HCT116 (cell line): ENCODE measurements at regions not wholly inside any gene's neighbourhood (a gene's known extent, or its start where the extent isn't known, plus 50 kb on each side); places are given as distances from the start of the nearest gene placed in this dataset.

Experiments used
- ATAC-seq: fragments of 200-7000 bp; cut with Tn5 transposase; 2 replicates; pipeline ENCODE4 v1.9.1; 2020; ENCODE audit warnings: mild to moderate bottlenecking, moderate library complexity
- BruUV-seq: library from RNA; stranded (reverse); fragments of 400-500 nt; replicated peaks from 2 replicates; lab custom pipeline; 2021; lab: Mats Ljungman, UMichigan
- CTCF ChIA-PET: fragments of 300-600 bp; sonication (Branson Sonifier 250); formaldehyde crosslinking; loops from one replicate; lab custom pipeline; 2021; ENCODE audit warnings: antibody characterized with exemption; lab: Charles Lee
- POLR2A ChIA-PET: fragments of 300-600, 350-600 bp; sonication (Branson Sonifier 250); formaldehyde crosslinking; loops from one replicate; lab custom pipeline; 2021; ENCODE audit warnings: antibody characterized with exemption; lab: Charles Lee
- RAD21 ChIA-PET, 2 experiments: fragments of 300-600 bp; sonication (Branson Sonifier 250); formaldehyde crosslinking; loops; one replicate each; lab custom pipeline; 2023; ENCODE audit warnings: low total read pairs in 2 of 2; ENCODE audit not compliant: uncharacterized antibody in 2 of 2, unreplicated experiment in 2 of 2, low non-redundant PET in 1 of 2; lab: Charles Lee
- DNase-seq: peaks from one replicate; pipeline ENCODE4 v3.0.0-alpha.2; 2010; ENCODE audit warnings: low read depth, low spot score
- H2AFZ ChIP-seq: fragments of 200-600 bp; shearing (Covaris generic), sonication (generic); 2 replicates; pipeline ENCODE4 v1.6.1; 2017; ENCODE audit warnings: low read depth, mixed run types, mixed read lengths, antibody characterized with exemption, low read length; ENCODE audit not compliant: poor library complexity, severe bottlenecking
- H3K27ac ChIP-seq: 2 replicates; pipeline ENCODE4 v1.5.1; 2012; ENCODE audit warnings: low read depth, low read length
- H3K27me3 ChIP-seq: fragments of 200-600 bp; sonication (generic); 2 replicates; pipeline ENCODE4 v1.6.1; 2016; ENCODE audit warnings: mixed run types, low read length, mixed read lengths; ENCODE audit not compliant: insufficient read depth
- H3K36me3 ChIP-seq, 2 experiments: fragments of 200-500 bp in 1 of 2; fragments of 200-600 bp in 1 of 2; sonication (Bioruptor generic) in 1 of 2; sonication (generic) in 1 of 2; 2 replicates each; pipeline versions ENCODE4 v1.5.1 to v1.6.1; 2014 to 2016; ENCODE audit warnings: low read length in 2 of 2, inconsistent platforms in 1 of 2, mixed read lengths in 1 of 2, mixed run types in 1 of 2; ENCODE audit not compliant: insufficient read depth in 2 of 2, control insufficient read depth in 1 of 2
- H3K4me1 ChIP-seq, 2 experiments: fragments of 200-600 bp in 1 of 2; sonication (generic) in 1 of 2; 2 replicates each; pipeline versions ENCODE4 v1.5.1 to v1.6.1; 2012 to 2017; ENCODE audit warnings: low read length in 2 of 2, inconsistent platforms in 1 of 2, mild to moderate bottlenecking in 1 of 2, mixed read lengths in 1 of 2, mixed run types in 1 of 2, moderate library complexity in 1 of 2; ENCODE audit not compliant: insufficient read depth in 2 of 2, control insufficient read depth in 1 of 2
- H3K4me2 ChIP-seq: fragments of 200-600 bp; sonication (generic); 2 replicates; pipeline ENCODE4 v1.6.1; 2017; ENCODE audit warnings: mixed run types, low read length, mixed read lengths
- H3K4me3 ChIP-seq, 2 experiments: fragments of 200-600 bp in 1 of 2; sonication (generic) in 1 of 2; replicated peaks in 1 of 2; 2 replicates each; pipeline ENCODE4 v1.5.1; 2011 to 2016; ENCODE audit warnings: low read length in 2 of 2, control low read depth in 1 of 2, low read depth in 1 of 2, mild to moderate bottlenecking in 1 of 2, mixed read lengths in 1 of 2, mixed run types in 1 of 2
- H3K79me2 ChIP-seq: fragments of 200-600 bp; sonication (generic); 2 replicates; pipeline ENCODE4 v1.6.1; 2017; ENCODE audit warnings: mild to moderate bottlenecking, mixed run types, low read length, moderate library complexity, mixed read lengths; ENCODE audit not compliant: insufficient read depth
- H3K9ac ChIP-seq: fragments of 200-600 bp; sonication (generic); 2 replicates; pipeline ENCODE4 v1.6.1; 2016; ENCODE audit warnings: low read length, mixed read lengths
- H3K9me2 ChIP-seq: fragments of 200-600 bp; sonication (generic), shearing (Covaris generic); 2 replicates; pipeline ENCODE4 v1.6.1; 2017; ENCODE audit warnings: mixed run types, mild to moderate bottlenecking, moderate library complexity; ENCODE audit not compliant: insufficient read depth
- H3K9me3 ChIP-seq, 2 experiments: fragments of 200-500 bp in 1 of 2; fragments of 200-600 bp in 1 of 2; sonication (Bioruptor generic) in 1 of 2; sonication (generic) in 1 of 2; 2 replicates each; pipeline ENCODE4 v1.6.1; 2014 to 2017; ENCODE audit warnings: low read length in 2 of 2, mixed read lengths in 2 of 2, inconsistent platforms in 1 of 2, low read depth in 1 of 2, mild to moderate bottlenecking in 1 of 2, mixed run types in 1 of 2, moderate library complexity in 1 of 2; ENCODE audit not compliant: control insufficient read depth in 1 of 2, insufficient read depth in 1 of 2
- H4K20me1 ChIP-seq: fragments of 200-600 bp; sonication (generic), shearing (Covaris generic); 2 replicates; pipeline ENCODE4 v1.6.1; 2017; ENCODE audit warnings: mixed run types, mild to moderate bottlenecking, moderate library complexity; ENCODE audit not compliant: insufficient read depth
- CBX3 ChIP-seq: IDR thresholded peaks from 2 replicates; pipeline ENCODE4 v1.6.1; 2012; ENCODE audit warnings: low read depth
- CEBPB ChIP-seq: IDR thresholded peaks from 2 replicates; pipeline ENCODE4 v1.6.1; 2012; ENCODE audit warnings: low read depth
- EGR1 ChIP-seq: IDR thresholded peaks from 2 replicates; pipeline ENCODE4 v1.6.1; 2012; ENCODE audit warnings: low read depth
- ELF1 ChIP-seq: IDR thresholded peaks from 2 replicates; pipeline ENCODE4 v1.6.1; 2012; ENCODE audit warnings: low read depth, borderline replicate concordance
- EZH2phosphoT487 ChIP-seq: fragments of 200-600 bp; IDR thresholded peaks from 2 replicates; pipeline ENCODE4 v1.6.1; 2018; ENCODE audit warnings: antibody characterized with exemption, borderline replicate concordance
- JUND ChIP-seq: IDR thresholded peaks from 2 replicates; pipeline ENCODE4 v1.6.1; 2012
- POLR2AphosphoS5 ChIP-seq: IDR thresholded peaks from 2 replicates; pipeline ENCODE4 v1.6.1; 2011; ENCODE audit warnings: mild to moderate bottlenecking, low read depth, low read length, moderate library complexity
- RAD21 ChIP-seq: IDR thresholded peaks from 2 replicates; pipeline ENCODE4 v1.6.1; 2012; ENCODE audit warnings: low read depth, mild to moderate bottlenecking
- SP1 ChIP-seq: IDR thresholded peaks from 2 replicates; pipeline ENCODE4 v1.6.1; 2012; ENCODE audit warnings: low read depth
- SRF ChIP-seq: IDR thresholded peaks from 2 replicates; pipeline ENCODE4 v1.6.1; 2012; ENCODE audit warnings: low read depth
- TCF7L2 ChIP-seq: IDR thresholded peaks from 2 replicates; pipeline ENCODE4 v1.7.0; 2011; ENCODE audit warnings: borderline replicate concordance, inconsistent platforms; ENCODE audit not compliant: insufficient read depth, insufficient read length; ENCODE audit errors: extremely low read depth
- YY1 ChIP-seq: IDR thresholded peaks from 2 replicates; pipeline ENCODE4 v1.6.1; 2011; ENCODE audit warnings: low read length, low read depth, moderate library complexity, mild to moderate bottlenecking; ENCODE audit not compliant: insufficient replicate concordance; ENCODE audit errors: extremely low read depth
- ZNF274 ChIP-seq: fragments of 200-500 bp; sonication (Bioruptor generic); IDR thresholded peaks from 2 replicates; pipeline ENCODE4 v1.6.1; 2014; ENCODE audit warnings: mild to moderate bottlenecking, low read depth, low read length, inconsistent platforms
- intact Hi-C: fragments of 100-400 bp; cut with micrococcal nuclease; formaldehyde crosslinking; loops from 2 replicates; pipeline ENCODE4 v1.10.0; 2022
- TF ChIP-seq, protein P1 (sequence below): IDR thresholded peaks from 2 replicates; pipeline ENCODE4 v1.6.1; 2012
- TF ChIP-seq, protein P2 (sequence below): IDR thresholded peaks from 2 replicates; pipeline ENCODE4 v1.6.1; 2012; ENCODE audit warnings: low read depth
- TF ChIP-seq, protein P3 (sequence below): IDR thresholded peaks from 2 replicates; pipeline ENCODE4 v1.6.1; 2012
- TF ChIP-seq, protein P4 (sequence below): IDR thresholded peaks from 2 replicates; pipeline ENCODE4 v1.6.1; 2011; ENCODE audit warnings: mild to moderate bottlenecking, low read length, moderate library complexity; ENCODE audit not compliant: insufficient replicate concordance; ENCODE audit errors: extremely low read depth
- TF ChIP-seq, protein P5 (sequence below), 3 experiments: fragments of 200-600 bp in 1 of 3; sonication (generic) in 1 of 3; IDR thresholded peaks in 2 of 3; conservative IDR thresholded peaks in 1 of 3; 2 replicates each; pipeline ENCODE4 v1.5.1; 2012 to 2017; ENCODE audit warnings: low read depth in 2 of 3, low read length in 2 of 3, antibody characterized with exemption in 1 of 3, borderline replicate concordance in 1 of 3, control low read depth in 1 of 3, mild to moderate bottlenecking in 1 of 3, mixed read lengths in 1 of 3, mixed run types in 1 of 3, moderate library complexity in 1 of 3; ENCODE audit not compliant: insufficient read depth in 1 of 3

DNA sequence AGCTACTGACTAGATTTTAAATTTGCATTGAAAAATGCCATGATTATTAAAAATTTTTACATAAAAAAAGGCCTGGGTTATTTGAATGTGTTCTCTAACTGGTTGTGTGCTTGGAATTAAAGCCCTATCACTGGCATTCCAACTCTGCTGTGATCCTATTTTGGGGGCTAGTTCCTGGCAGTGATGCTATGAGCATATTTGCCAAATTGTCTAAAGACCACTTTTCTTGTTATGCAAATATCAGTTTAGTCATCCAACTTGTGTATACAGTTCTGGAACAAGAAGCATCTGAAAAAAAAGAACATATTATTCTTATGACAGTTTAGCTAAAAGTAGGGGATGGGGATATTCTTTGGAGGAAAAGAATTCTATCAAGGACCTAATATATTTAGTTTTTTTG, 243.4 kb upstream of the ZNF717 start:
- Histone ChIP-seq H3K27me3 (no peaks in the 10 kb centered on the region), H3K36me3 (no peaks in the 10 kb centered on the region), H3K27ac (no peak overlapping the region), H3K9me3 (peaks cover 6 to 10% of the 10 kb centered on the region in 2 experiments; a peak in 2 of 4 replicates), H3K79me2 (no peaks in the 10 kb centered on the region)
- BruUV-seq: no TSS peak
- POLR2A ChIA-PET: no interaction called here
- no peak for ATAC-seq
- TF ChIP-seq RAD21 (no peak), CEBPB (no peak), ELF1 (no peak), EGR1 (no peak), TCF7L2 (no peak), POLR2AphosphoS5 (no peak), ZNF274 (no peak), SRF (no peak), YY1 (no peak), JUND (no peak), CBX3 (no peak), SP1 (no peak), EZH2phosphoT487 (no peak)
- TF ChIP-seq, protein P1, sequence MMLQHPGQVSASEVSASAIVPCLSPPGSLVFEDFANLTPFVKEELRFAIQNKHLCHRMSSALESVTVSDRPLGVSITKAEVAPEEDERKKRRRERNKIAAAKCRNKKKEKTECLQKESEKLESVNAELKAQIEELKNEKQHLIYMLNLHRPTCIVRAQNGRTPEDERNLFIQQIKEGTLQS: no peak
- TF ChIP-seq, protein P2, sequence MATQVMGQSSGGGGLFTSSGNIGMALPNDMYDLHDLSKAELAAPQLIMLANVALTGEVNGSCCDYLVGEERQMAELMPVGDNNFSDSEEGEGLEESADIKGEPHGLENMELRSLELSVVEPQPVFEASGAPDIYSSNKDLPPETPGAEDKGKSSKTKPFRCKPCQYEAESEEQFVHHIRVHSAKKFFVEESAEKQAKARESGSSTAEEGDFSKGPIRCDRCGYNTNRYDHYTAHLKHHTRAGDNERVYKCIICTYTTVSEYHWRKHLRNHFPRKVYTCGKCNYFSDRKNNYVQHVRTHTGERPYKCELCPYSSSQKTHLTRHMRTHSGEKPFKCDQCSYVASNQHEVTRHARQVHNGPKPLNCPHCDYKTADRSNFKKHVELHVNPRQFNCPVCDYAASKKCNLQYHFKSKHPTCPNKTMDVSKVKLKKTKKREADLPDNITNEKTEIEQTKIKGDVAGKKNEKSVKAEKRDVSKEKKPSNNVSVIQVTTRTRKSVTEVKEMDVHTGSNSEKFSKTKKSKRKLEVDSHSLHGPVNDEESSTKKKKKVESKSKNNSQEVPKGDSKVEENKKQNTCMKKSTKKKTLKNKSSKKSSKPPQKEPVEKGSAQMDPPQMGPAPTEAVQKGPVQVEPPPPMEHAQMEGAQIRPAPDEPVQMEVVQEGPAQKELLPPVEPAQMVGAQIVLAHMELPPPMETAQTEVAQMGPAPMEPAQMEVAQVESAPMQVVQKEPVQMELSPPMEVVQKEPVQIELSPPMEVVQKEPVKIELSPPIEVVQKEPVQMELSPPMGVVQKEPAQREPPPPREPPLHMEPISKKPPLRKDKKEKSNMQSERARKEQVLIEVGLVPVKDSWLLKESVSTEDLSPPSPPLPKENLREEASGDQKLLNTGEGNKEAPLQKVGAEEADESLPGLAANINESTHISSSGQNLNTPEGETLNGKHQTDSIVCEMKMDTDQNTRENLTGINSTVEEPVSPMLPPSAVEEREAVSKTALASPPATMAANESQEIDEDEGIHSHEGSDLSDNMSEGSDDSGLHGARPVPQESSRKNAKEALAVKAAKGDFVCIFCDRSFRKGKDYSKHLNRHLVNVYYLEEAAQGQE: no peak
- TF ChIP-seq, protein P3, sequence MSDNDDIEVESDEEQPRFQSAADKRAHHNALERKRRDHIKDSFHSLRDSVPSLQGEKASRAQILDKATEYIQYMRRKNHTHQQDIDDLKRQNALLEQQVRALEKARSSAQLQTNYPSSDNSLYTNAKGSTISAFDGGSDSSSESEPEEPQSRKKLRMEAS: no peak
- TF ChIP-seq, protein P4, sequence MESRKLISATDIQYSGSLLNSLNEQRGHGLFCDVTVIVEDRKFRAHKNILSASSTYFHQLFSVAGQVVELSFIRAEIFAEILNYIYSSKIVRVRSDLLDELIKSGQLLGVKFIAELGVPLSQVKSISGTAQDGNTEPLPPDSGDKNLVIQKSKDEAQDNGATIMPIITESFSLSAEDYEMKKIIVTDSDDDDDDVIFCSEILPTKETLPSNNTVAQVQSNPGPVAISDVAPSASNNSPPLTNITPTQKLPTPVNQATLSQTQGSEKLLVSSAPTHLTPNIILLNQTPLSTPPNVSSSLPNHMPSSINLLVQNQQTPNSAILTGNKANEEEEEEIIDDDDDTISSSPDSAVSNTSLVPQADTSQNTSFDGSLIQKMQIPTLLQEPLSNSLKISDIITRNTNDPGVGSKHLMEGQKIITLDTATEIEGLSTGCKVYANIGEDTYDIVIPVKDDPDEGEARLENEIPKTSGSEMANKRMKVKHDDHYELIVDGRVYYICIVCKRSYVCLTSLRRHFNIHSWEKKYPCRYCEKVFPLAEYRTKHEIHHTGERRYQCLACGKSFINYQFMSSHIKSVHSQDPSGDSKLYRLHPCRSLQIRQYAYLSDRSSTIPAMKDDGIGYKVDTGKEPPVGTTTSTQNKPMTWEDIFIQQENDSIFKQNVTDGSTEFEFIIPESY: no peak
- TF ChIP-seq, protein P5, sequence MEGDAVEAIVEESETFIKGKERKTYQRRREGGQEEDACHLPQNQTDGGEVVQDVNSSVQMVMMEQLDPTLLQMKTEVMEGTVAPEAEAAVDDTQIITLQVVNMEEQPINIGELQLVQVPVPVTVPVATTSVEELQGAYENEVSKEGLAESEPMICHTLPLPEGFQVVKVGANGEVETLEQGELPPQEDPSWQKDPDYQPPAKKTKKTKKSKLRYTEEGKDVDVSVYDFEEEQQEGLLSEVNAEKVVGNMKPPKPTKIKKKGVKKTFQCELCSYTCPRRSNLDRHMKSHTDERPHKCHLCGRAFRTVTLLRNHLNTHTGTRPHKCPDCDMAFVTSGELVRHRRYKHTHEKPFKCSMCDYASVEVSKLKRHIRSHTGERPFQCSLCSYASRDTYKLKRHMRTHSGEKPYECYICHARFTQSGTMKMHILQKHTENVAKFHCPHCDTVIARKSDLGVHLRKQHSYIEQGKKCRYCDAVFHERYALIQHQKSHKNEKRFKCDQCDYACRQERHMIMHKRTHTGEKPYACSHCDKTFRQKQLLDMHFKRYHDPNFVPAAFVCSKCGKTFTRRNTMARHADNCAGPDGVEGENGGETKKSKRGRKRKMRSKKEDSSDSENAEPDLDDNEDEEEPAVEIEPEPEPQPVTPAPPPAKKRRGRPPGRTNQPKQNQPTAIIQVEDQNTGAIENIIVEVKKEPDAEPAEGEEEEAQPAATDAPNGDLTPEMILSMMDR (IDR thresholded peaks at IDR 0.05 in 2 of 3, conservative IDR thresholded peaks at IDR 0.05 in 1 of 3; ENCODE audit: borderline replicate concordance in 1 of 3, insufficient read depth in 1 of 3, low read depth in 2 of 3, low read length in 2 of 3): no peak
- TF ChIP-seq, all 23 proteins: peak for 0
- intact Hi-C loops: no loop called here
- Histone ChIP-seq H3K9ac (no peak overlapping the region), H2AFZ (no peak overlapping the region), H3K4me2 (no peak overlapping the region), H3K4me1 (no peaks in the 10 kb centered on the region), H4K20me1 (no peaks in the 10 kb centered on the region), H3K4me3 (no peak overlapping the region), H3K9me2 (no peaks in the 10 kb centered on the region)
- ChIA-PET RAD21 (no interaction called here), CTCF (no interaction called here)
- DNase-seq: no peak
